GM18861 (cell line): ENCODE measurements at regions not wholly inside any gene's neighbourhood (a gene's known extent, or its start where the extent isn't known, plus 50 kb on each side); places are given as distances from the start of the nearest gene placed in this dataset.
A peak's percentile ranks its signal among the peaks of the same experiment; 100 is the strongest.

Experiments
- ATAC-seq: cut with Tn5 transposase; IDR thresholded peaks from one replicate; pipeline ENCODE4 v1.9.1; 2021; ENCODE audit not compliant: unreplicated experiment

DNA sequence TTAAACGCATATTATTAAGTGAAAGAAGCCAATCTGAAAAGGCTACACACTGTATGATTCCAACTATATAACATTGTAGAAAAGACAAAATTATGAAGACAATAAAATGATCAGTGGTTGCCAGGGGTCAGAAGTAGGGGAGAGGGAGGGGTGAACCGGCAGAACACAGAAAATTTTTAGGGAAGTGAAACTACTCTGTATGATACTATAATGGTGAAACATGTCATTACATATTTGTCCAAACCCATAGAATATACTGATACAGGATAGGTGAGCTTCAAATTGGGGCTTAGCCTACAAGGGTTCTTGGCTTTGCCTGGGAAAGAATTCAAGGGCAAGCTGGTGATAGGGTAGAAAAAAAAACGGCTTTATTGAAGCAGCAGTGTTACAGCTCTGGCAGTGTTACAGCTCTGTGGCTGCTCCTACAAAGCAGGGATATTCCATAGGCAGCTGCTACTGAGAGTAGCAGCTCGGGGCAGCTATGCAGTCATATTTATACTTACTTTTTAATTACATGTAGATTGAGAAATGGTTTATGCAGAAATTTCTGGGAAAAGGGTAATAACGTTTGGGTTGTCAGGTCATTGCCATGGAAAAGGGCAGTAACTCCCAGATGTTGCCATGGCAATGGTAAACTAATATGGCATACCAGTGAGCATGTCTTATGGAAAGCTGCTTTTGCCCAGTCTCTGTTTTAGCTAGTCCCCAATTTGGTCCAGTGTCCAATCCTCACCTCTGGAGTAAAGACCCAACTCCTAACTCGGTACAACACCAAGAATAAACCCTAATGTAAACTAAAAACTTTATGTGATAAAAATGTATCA, 125.1 kb upstream of the SLC25A36 start:
- peak; percentile 97 for ATAC-seq

DNA sequence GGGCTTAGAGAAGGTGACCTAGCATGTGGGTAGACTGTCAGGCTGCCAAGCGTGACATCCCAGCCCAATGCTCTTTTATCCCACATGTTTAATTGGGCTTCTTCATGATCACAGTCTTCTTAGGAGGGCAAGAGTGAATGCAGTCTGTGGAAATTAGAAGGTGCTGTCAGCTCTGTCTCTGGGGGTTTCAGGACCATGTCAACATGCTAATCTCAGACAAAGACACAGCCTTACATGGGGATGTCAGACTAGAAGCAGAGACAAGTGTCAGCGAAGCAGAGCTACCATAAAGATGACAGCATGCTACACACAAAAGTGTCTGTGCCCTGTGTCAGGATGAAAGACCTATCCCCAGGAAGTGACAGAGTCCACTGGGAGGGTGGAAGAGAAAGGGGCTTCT, 120.1 kb upstream of the SLC25A36 start:
- no peak for ATAC-seq

DNA sequence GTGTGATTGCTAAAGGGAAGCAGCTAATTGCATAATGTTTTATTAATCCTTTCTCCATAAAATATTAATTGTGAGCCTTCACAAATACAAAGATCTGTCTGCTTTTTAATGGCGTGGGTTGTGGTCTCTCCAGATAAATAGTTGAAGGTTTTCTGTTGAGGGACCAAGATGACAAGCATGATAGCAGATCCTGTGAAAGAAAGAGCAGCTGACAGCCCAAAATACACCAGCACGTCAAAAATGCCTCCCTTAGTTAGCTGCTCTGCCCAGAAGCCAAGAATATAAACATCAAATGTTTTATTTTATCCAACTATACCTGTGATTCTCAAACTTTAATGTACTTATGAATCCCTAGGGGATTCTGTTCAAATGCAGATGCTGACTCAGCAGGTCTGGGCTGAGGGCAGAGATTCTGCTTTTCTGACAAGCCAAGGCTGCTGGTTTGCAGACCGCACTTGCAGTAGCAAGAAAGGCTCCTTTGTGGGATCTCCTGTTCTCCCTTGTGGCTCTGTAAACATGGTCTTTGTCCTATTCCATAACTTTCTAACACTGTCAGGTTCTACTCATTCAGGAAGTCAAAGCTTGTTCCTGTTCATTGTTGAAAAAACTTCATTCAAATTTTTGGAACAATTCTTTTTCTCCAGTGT, 119.1 kb upstream of the SLC25A36 start:
- ATAC-seq = no peak

DNA sequence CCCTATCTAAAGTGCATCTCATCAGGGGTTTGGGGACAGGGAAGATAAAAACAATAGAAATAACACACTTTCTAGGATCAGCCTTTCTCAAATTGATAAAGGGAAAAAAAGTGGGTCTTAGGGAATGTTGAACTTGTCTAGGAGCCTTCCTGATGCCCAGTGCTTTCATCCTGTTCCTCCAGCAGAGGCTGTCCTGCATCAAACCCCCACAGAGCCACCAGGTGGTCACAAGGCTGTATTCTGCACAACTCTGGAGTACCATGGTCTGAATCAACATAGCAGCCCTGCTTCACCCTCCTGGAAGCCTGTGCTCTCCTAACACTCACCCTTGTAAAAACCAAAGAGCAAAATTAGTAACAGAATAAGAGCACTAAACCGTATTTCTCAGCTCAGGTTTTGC, 118.5 kb upstream of the SLC25A36 start:
- ATAC-seq = no peak

DNA sequence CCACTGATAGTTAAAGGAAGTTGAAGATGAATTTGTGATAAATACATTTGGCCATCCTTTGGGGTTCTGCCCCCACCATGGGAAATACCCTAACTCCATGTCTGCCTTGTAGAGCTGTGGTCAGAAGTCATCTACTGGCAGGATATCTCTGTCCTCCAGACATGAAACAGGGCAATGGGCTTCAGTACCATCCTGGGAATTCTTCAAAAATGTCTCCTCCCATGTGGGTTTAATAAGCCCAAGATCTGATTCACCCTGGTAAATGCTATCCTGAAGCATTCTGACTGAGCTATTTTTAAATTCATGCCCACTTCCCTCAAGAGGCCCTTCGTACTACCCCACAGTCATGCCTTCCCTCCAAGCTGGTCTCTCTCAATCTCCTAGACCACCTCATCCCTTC, 113.7 kb upstream of the SLC25A36 start:
- ATAC-seq = no peak

DNA sequence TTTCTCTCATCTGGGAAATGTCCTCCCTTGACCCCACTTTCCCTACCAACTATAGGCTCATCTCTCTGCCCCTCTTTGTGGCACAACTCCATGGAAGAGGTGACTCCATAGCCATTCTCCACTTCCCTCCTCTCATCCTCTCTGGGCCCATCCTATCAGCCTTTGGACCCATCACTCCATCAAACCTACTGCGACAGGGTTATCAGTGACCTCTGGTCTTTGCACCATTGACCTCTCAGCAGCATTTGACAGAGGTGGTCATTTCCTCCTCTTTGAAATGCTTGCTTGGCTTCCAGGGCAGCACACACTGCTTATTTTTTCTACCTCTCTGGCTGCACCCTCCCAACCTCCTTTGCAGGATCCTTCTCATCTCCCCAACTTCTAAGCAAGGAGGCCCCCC, 113.1 kb upstream of the SLC25A36 start:
- ATAC-seq = no peak

DNA sequence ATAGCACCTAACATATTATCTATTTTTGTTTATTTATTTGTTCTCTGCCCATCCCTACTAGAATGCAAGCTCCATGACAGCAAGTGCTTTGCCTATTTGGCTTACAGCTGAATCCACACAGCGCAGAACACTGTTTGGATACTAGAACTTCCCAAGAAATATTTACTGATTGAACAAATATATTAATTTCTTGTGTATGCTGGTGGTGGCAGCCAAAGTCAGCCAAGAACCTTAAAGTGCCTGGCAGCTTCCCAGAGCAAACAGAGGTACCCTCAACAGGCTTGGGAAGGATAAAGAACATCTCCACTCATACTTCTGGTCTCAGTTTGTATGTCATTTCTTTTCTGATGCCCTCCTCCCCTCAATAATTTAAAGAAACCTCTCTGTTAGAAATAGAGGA, 111.8 kb upstream of the SLC25A36 start:
- no peak for ATAC-seq

DNA sequence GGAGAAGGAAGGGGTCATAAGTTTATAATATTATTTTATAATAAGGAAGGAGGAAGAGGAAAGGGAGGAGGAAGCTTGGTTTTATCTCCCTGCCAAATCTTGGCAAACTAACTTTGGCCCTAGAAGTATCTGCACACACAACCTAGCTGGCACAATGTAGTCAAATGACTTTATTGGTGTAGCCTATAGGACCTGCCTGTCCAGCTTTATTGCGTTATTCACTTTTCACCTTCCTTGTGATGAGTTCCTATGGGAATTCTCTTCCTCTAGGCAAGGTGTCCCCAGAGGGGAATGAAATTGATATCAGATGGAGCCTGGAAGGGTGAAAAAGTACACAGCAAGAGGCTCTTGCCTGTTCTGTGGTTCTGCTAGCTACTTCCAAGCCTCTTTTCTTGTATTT, 111.2 kb upstream of the SLC25A36 start:
- no peak for ATAC-seq

DNA sequence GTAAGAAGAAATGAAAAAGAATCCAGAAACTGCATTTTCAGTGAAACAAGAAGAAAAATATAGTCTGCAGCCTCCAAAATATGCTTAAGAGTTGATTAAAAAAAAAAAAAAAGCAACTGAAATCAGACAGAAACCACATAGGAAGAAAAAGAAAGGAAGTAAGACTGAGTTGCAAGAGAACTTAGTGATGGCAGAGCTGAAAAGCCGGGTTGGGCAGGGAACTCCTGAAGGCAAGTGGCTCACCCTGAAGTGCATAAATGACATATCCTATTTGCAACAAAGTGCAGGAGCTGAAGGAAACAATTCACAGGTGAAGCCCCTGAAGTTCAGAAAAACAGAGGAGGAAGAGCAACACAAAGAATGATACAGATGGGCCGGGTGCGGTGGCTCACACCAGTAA, 108.8 kb upstream of the SLC25A36 start:
- no peak for ATAC-seq

DNA sequence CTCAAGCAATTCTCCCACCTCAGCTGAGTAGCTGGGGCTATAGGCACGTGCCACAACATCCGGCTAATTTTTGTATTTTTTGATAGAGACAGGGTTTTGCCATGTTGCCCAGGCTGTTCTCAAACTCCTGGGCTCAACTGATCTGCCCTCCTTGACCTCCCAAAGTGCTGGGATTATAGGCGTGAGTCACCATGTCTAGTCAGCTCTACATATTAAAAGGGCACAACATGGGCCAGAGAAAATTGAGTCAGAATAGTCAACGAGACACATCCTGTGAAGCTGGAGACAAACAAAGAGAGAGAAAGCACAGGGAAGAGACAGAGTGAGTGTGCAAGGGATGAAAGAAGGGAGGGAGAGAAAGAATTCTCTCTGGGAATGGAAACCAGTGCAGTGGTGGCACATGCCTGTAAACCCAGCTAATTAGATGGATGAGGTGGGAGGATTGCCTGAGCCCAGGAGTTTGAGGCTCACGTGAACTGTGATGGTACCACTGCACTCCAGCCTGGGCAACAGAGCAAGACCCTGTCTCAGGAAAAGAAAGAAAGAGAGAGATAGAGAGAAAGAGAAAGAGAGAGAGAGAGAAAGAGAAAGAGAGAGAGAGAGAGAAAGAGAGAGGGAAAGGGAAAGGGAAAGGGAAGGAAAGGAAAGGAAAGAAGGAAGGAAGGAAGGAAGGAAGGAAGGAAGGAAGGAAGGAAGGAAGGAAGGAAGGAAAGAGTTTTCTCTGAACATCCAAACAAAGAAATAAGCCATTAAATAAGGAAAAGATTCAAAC, 107.2 kb upstream of the SLC25A36 start:
- no peak for ATAC-seq

DNA sequence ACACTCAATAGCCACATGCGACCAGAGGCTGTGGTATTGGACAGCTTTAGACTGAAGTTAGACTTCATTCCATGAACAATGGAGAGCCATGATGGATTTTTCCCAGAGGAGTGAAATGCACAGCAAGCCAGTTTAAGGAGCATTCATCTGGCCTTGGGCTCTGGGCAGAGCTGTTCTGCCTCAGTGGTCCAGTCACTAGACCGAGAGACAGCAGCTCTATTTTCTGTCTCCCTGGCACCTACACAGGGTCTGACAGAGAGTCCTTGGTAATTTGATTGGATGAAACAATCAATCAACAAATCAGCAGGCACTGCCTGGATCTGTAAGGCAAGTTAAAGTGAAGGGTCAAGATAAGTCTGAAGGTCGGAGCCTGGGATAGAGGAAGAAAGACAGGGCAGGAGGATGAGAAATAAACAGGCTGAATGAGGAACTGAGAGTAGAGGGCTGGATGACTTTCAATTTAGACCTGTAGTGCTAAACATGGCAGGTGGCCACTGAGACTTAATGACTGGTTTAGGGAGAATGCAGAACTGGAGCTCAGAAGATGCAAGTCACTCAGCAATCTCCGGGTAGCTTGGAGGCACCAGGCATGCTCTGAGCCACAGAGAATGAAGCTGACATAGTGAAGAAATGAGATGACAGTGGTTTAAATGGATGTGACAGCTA, 98.5 kb upstream of the SLC25A36 start:
- peak; percentile 95 for ATAC-seq

DNA sequence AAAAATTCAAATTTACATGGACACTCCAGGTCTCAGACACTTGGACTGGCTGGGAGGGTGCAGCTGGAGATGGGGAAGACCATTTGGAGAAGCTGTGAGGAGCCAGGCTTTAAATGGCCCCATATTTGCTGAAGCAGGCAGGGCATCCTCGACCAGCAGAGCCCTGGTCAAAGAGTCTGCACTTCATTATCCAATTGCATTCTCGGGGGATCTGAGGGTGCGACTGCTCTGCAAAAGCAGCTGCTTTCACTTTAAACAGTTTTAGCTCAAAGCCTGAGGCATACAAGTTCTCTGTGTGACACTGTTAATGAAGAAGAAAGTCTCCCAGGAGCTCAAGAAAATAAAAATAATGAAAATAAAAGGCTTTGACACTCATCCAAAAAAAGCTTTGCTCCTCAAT, 98.0 kb upstream of the SLC25A36 start:
- no peak for ATAC-seq

DNA sequence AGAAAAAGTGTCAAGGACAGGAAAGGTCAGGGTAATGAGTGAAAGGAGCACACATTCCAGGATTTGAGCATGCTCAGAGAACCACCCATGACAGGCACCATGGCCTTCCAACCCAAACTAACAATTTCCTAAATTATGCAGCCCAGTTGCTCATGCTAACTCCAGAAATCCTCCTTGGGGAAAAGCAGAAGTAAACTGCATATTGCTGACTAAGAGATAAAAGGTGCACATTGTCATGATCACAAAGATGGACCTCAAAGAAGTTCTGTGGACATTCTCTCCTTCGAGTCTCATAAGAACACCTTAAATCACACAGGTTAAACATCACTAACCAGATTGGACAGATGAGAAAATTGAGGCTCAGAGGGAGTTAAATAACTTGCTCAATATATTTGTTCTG, 97.6 kb upstream of the SLC25A36 start:
- no peak for ATAC-seq

DNA sequence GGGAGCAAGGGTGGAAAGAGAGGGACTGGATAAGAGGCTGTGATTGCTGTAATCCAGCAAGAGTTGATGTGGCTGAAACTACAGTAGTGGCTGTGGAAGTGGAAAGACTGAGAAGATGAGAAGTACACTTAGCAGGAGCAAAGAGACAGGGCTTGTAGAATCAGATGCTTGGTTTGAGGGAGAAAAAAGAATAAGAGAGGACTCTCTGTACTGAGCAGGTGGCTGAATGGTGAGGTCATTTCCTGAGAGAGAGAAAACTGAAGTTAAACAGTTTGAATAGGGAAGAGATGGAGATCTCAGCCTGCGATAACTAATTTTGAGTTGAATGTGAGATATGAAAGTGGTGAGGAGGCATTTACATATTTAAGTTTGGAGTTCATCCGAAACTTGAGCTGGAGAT, 95.8 kb upstream of the SLC25A36 start:
- ATAC-seq = no peak

DNA sequence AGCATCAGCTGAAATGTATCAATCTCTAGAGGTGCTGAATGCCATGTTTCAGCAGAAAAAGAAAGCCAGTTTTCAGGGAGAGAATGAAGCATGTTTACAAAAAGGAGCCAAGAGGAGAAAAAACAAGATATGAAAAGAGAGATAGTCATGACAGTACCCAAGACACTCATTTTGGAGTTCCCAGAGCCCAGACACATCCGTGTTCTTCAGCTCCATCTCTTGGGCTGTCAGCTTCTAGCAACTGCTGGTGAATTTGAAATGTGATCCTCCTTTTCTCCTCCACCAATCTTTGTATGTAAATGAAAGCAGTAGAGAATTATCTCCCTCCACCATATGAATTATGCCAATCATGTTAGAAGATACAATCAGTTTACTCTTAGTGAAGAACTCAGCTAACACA, 93.0 kb upstream of the SLC25A36 start:
- no peak for ATAC-seq

DNA sequence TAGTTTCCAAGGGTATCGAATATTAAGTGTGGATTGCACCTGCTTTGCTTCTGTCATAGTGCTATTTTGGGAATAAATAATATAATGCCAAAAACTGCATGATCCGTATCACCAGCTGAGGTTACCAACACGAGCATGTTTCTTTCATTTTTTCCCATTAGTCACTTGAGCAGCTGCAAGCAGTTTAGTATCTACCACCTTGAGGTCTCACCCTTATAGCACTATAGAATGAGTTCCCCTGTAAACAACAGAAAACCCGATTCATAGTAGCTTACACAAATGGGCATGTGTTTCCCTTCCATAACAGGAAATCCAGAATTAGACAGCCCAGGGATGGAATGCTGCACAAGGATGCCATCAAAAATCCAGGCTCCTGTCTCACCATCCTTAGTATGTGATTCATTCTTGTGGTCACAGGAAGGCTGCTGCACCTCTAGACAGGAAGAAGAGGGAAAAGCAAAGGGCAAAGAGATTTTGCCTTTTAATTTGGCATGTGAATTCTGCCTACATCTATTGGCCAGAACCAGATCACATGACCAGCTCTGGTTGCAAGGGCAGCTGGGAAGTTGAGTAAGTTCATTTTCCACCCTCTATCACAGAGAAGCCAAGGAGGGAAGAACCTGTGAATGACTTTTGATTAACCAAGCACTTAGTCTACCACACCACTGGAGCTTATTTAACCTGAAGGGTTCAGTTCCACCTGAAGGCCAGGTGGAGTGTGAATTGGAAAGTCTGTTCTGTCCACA, 91.3 kb upstream of the SLC25A36 start:
- ATAC-seq = no peak

DNA sequence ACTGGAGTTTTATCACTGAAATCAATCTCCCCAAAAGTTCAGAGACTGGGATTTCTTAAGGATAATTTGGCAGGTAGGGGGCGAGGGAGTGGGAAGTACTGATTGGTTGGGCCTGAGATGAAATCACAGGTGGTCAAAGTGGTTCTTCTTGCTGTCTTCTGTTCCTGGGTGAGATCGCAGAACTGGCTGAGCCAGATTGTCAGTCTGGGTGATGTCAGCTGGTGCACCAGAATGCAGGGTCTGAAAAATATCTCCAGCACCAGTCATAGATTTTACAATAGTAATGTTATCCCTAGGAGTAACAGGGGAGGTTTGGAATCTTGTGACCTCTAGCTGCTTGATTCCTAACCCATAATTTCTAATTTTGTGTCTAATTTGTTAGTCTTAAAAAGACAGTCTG, 86.7 kb upstream of the SLC25A36 start:
- no peak for ATAC-seq

DNA sequence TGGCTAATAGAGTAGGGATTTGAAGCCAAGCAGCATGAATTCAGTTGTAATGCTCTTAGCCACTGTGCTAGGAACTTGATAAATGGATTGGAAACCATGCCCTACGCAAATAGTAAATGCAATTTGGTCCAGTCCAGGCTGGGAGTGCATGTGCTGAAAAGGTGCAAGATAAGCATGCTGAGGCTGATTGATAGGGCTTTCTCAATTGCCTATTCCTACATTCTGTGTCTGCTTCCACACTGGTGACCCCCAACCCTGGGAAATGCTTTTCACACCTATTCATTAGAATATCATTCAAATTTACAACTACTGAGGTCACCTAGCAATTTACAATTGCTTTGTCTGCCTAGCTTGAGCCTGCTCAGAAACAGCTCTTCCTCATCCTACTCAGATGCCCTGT, 84.7 kb upstream of the SLC25A36 start:
- no peak for ATAC-seq

DNA sequence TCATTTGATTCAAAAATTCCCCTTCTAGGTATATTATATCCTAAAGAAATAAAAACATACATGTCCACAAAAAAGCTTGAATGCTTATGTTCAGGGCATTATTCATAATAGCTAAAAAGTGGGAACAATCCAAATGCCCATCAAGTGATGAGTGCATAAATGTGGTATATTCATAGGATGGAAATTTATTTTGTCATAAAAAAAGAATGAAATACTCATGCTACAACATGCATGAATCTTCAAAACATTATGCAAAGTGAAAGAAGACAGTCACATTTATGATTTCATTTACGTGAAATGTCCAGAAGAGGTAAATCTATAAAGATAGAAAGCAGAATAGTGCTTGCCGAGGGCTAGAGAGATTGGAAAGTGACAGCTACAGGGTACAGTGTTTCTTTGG, 83.6 kb upstream of the SLC25A36 start:
- no peak for ATAC-seq

DNA sequence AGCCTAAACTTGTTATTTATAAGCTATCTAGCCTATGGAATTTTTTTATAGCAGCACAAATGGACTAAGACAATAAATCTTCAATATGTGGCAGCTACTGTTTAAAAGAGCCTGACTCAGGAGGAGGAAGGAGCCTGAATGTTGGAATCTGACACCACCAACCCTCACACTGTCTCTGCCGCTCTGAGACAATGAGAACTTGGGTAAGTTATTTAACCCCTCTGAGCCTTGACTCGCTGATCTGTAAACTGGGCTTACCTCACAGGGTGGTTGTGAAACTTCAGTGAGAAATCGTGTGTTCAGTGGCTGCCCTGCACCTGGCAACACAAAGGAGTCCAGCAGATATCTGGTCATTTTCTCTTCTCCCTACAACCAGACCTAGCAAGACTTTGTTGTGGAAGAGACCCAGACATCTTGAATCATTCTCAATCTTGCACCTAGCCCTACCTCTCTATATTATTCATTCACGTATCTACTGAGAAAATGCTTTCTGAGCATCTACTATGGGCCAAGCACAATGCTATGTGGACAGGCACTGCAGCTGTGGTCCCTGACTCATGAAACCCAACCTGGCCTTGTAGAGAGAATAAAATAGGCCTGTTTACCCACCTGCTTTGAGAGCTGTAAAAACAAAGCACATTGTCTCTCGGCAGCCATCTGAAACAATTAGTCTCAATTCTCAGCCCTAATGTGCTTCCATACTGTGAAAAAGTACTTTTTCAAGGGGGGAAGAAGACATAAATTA, 81.9 kb upstream of the SLC25A36 start:
- ATAC-seq = no peak
